GM12878 (cell line): ENCODE measurements at regions not wholly inside any gene's neighbourhood (a gene's known extent, or its start where the extent isn't known, plus 50 kb on each side); places are given as distances from the start of the nearest gene placed in this dataset.

Source experiments
- ATAC-seq: fragments of 200-7000 bp; cut with Tn5 transposase; 3 replicates; pipeline ENCODE4 v1.9.1; 2020; ENCODE audit warnings: mild to moderate bottlenecking, moderate library complexity
- BruUV-seq: library from RNA; stranded (reverse); fragments of 400-500 nt; replicated peaks from 2 replicates; lab custom pipeline; 2021; lab: Mats Ljungman, UMichigan
- CTCF ChIA-PET: fragments of 300-600 bp; sonication (Branson Sonifier 250); formaldehyde crosslinking; extraction: SDS; loops from one replicate; lab custom pipeline; 2021; ENCODE audit warnings: inconsistent platforms; lab: Yijun Ruan, JAX
- POLR2A ChIA-PET: fragments of 350-600 bp; formaldehyde crosslinking; extraction: SDS; loops from one replicate; lab custom pipeline; 2021; ENCODE audit warnings: inconsistent platforms; lab: Charles Lee
- RAD21 ChIA-PET: fragments of 300-600 bp; sonication (Branson Sonifier 250); formaldehyde crosslinking; loops from one replicate; lab custom pipeline; 2023; ENCODE audit warnings: antibody characterized with exemption; ENCODE audit not compliant: unreplicated experiment; lab: Charles Lee
- SMC1A ChIA-PET: fragments of 300-600 bp; sonication (Branson Sonifier 250); formaldehyde crosslinking; loops from one replicate; lab custom pipeline; 2023; ENCODE audit not compliant: unreplicated experiment, uncharacterized antibody; lab: Charles Lee
- DNase-seq: peaks from one replicate; pipeline ENCODE4 v3.0.0-alpha.2; 2011; ENCODE audit warnings: low read depth, low spot score
- FAIRE-seq: peaks from 3 replicates; lab custom pipeline; 2011; peaks lifted over from hg19 to GRCh38; lab: Jason Lieb, UNC
- H2AFZ ChIP-seq: 2 replicates; pipeline ENCODE4 v1.6.0; 2011; ENCODE audit warnings: low read depth, low read length, control low read depth; ENCODE audit not compliant: control insufficient read depth
- H3K27ac ChIP-seq: 2 replicates; pipeline ENCODE4 v1.5.1; 2011; ENCODE audit warnings: control low read depth; ENCODE audit not compliant: control insufficient read depth, insufficient read depth
- H3K27me3 ChIP-seq, 2 experiments: replicated peaks in 1 of 2; 2 replicates each; pipeline versions ENCODE4 v1.6.0 to v1.6.1; 2011; ENCODE audit warnings: low read length in 1 of 2; ENCODE audit not compliant: control insufficient read depth in 2 of 2, insufficient read depth in 2 of 2
- H3K36me3 ChIP-seq, 2 experiments: 2 replicates each; pipeline ENCODE4 v1.5.1; 2011; ENCODE audit warnings: low read length in 1 of 2; ENCODE audit not compliant: control insufficient read depth in 2 of 2, insufficient read depth in 2 of 2
- H3K4me1 ChIP-seq: 2 replicates; pipeline ENCODE4 v1.6.1; 2011; ENCODE audit warnings: mild to moderate bottlenecking, low read length, moderate library complexity, mixed read lengths; ENCODE audit not compliant: control insufficient read depth, insufficient read depth
- H3K4me2 ChIP-seq: 2 replicates; pipeline ENCODE4 v1.6.0; 2011; ENCODE audit warnings: control low read depth; ENCODE audit not compliant: control insufficient read depth, insufficient read depth
- H3K4me3 ChIP-seq: fragments of 200-600 bp; sonication (generic); 2 replicates; pipeline ENCODE4 v1.5.1; 2016
- H3K79me2 ChIP-seq: 2 replicates; pipeline ENCODE4 v1.6.0; 2011; ENCODE audit warnings: low read length; ENCODE audit not compliant: control insufficient read depth, insufficient read depth
- H3K9ac ChIP-seq: 2 replicates; pipeline ENCODE4 v1.8.0; 2011; ENCODE audit warnings: low read length, control low read depth, mixed read lengths; ENCODE audit not compliant: control insufficient read depth, insufficient read depth
- H3K9me3 ChIP-seq: replicated peaks from 3 replicates; pipeline ENCODE4 v1.5.1; 2011; ENCODE audit warnings: mild to moderate bottlenecking, low read length; ENCODE audit not compliant: control insufficient read depth, insufficient read depth
- H4K20me1 ChIP-seq: 2 replicates; pipeline ENCODE4 v1.6.0; 2011; ENCODE audit not compliant: control insufficient read depth, insufficient read depth
- CBX3 ChIP-seq: fragments of 200-600 bp; sonication (generic); IDR thresholded peaks from 2 replicates; pipeline ENCODE4 v1.6.1; 2016; ENCODE audit warnings: low read depth, borderline replicate concordance
- EED ChIP-seq: sonication (generic); IDR thresholded peaks from 2 replicates; pipeline ENCODE4 v1.6.1; 2016; ENCODE audit warnings: antibody characterized with exemption, low read depth
- EP300 ChIP-seq, 2 experiments: fragments of 150-350 bp in 1 of 2; IDR thresholded peaks; 2 replicates each; pipeline ENCODE4 v1.6.1; 2011 to 2012; ENCODE audit warnings: low read depth in 2 of 2, low read length in 2 of 2, borderline replicate concordance in 1 of 2, improper control_type of control experiment in 1 of 2, inconsistent platforms in 1 of 2; ENCODE audit not compliant: control insufficient read depth in 1 of 2
- HCFC1 ChIP-seq: fragments of 150-350 bp; IDR thresholded peaks from 2 replicates; pipeline ENCODE4 v1.6.1; 2014; ENCODE audit warnings: low read length
- KLF5 ChIP-seq: fragments of 450-650 bp; IDR thresholded peaks from 2 replicates; pipeline ENCODE4 v1.6.1; 2014; ENCODE audit warnings: mild to moderate bottlenecking; ENCODE audit not compliant: partially characterized antibody
- MEF2B ChIP-seq: fragments of 450-650 bp; IDR thresholded peaks from 2 replicates; pipeline ENCODE4 v1.6.1; 2018; ENCODE audit warnings: mild to moderate bottlenecking, moderate library complexity; ENCODE audit not compliant: partially characterized antibody, poor library complexity, severe bottlenecking
- SMAD1 ChIP-seq: fragments of 450-650 bp; IDR thresholded peaks from 2 replicates; pipeline ENCODE4 v1.6.1; 2018; ENCODE audit warnings: mild to moderate bottlenecking, low read depth; ENCODE audit not compliant: partially characterized antibody
- ZNF384 ChIP-seq: IDR thresholded peaks from 2 replicates; pipeline ENCODE4 v1.6.1; 2012; ENCODE audit warnings: low read depth, mild to moderate bottlenecking, low read length, improper control_type of control experiment, borderline replicate concordance
- WGBS: methylation state at CpG from one replicate; pipeline ENCODE4 v1.1.6; 2016; ENCODE audit warnings: low lambda C conversion rate; ENCODE audit not compliant: insufficient replicate concordance, insufficient coverage; ENCODE audit errors: missing lambda C conversion rate; 5-methylcytosine and 5-hydroxymethylcytosine counted together
- in situ Hi-C: fragments of 300-500 bp; cut with MboI; formaldehyde crosslinking; loops from 9 replicates; pipeline ENCODE4 v1.14.3; 2018; ENCODE audit warnings: mixed read lengths
- intact Hi-C: fragments of 100-400 bp; cut with micrococcal nuclease; formaldehyde crosslinking; loops from one replicate; pipeline ENCODE4 v1.14.2; 2022; ENCODE audit not compliant: unreplicated experiment
- TF ChIP-seq, protein P1 (sequence below): fragments of 450-650 bp; IDR thresholded peaks from 2 replicates; pipeline ENCODE4 v1.6.1; 2017; ENCODE audit warnings: mild to moderate bottlenecking, low read depth, inconsistent platforms; ENCODE audit not compliant: poor library complexity, severe bottlenecking

DNA sequence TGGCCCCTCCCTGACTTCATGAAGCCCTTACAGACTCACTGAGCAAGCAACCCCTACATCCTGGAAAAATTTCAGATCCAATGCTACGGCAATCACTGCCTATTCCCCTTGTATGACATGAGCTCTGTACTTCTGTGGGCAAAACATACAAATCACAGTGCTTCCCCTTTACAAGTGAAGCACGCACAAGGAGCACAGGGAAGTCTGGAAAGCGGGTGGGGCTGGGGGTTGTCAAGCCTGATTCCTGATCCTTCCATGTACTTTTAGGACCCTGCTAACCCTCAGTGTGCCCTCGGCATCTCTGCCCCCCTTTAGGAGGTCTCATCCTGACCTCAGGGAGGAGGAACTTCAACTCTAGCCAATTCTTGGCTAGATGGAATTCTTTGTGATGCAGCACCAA, 405.7 kb upstream of the POU3F1 start:
- ChIA-PET SMC1A (no interaction called here), RAD21 (no interaction called here), POLR2A (interaction anchor here (0.6 kb wide), 1 partner anchor 750 kb away, joined by 3 read pairs; no protein-coding TSS in a partner anchor), CTCF (no interaction called here)
- DNase-seq = no peak
- Histone ChIP-seq H3K27me3 (no peaks in the 10 kb centered on the region), H3K9me3 (no peaks in the 10 kb centered on the region), H3K4me3 (no peak overlapping the region), H2AFZ (no peak overlapping the region), H3K4me2 (no peak overlapping the region), H3K27ac (no peak overlapping the region), H3K36me3 (no peaks in the 10 kb centered on the region), H4K20me1 (no peaks in the 10 kb centered on the region), H3K79me2 (no peaks in the 10 kb centered on the region), H3K4me1 (no peaks in the 10 kb centered on the region), H3K9ac (no peak overlapping the region)
- FAIRE-seq = no peak
- no peak for TF ChIP-seq MEF2B
- TF ChIP-seq, protein P1, sequence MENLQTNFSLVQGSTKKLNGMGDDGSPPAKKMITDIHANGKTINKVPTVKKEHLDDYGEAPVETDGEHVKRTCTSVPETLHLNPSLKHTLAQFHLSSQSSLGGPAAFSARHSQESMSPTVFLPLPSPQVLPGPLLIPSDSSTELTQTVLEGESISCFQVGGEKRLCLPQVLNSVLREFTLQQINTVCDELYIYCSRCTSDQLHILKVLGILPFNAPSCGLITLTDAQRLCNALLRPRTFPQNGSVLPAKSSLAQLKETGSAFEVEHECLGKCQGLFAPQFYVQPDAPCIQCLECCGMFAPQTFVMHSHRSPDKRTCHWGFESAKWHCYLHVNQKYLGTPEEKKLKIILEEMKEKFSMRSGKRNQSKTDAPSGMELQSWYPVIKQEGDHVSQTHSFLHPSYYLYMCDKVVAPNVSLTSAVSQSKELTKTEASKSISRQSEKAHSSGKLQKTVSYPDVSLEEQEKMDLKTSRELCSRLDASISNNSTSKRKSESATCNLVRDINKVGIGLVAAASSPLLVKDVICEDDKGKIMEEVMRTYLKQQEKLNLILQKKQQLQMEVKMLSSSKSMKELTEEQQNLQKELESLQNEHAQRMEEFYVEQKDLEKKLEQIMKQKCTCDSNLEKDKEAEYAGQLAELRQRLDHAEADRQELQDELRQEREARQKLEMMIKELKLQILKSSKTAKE = no peak
- TF ChIP-seq CBX3 = no peak
- TF ChIP-seq KLF5 = no peak
- no peak for TF ChIP-seq SMAD1
- no peak for TF ChIP-seq EED
- TF ChIP-seq HCFC1 = no peak
- no peak for TF ChIP-seq EP300 (IDR thresholded peaks at IDR 0.05; ENCODE audit: borderline replicate concordance in 1 of 2, control insufficient read depth in 1 of 2, low read depth in 2 of 2, low read length in 2 of 2)
- TF ChIP-seq ZNF384 = no peak
- WGBS = 31% methylated on average over 4 of the region's 4 CpGs
- intact Hi-C loops = no loop called here
- no TSS peak for BruUV-seq
- in situ Hi-C loops = no loop called here
- ATAC-seq = no peak
